Nephron progenitor cell (in vitro differentiated cells): ENCODE measurements at regions not wholly inside any gene's neighbourhood (a gene's known extent, or its start where the extent isn't known, plus 50 kb on each side); places are given as distances from the start of the nearest gene placed in this dataset.

Source experiments
- DNase-seq: peaks from one replicate; pipeline ENCODE4 v3.0.0; 2021
- H3K27ac Mint-ChIP-seq: 2 replicates; pipeline ENCODE4 v1.8.0; 2021; ENCODE audit warnings: mild to moderate bottlenecking, moderate library complexity, mixed read lengths
- H3K27me3 Mint-ChIP-seq: 2 replicates; pipeline ENCODE4 v1.8.0; 2021; ENCODE audit warnings: mild to moderate bottlenecking, low read depth, mixed read lengths; ENCODE audit not compliant: poor library complexity
- H3K36me3 Mint-ChIP-seq: 2 replicates; pipeline ENCODE4 v1.8.0; 2021; ENCODE audit warnings: low read depth, mixed read lengths
- H3K4me1 Mint-ChIP-seq: 2 replicates; pipeline ENCODE4 v1.8.0; 2021; ENCODE audit warnings: mixed read lengths
- H3K4me3 Mint-ChIP-seq: 2 replicates; pipeline ENCODE4 v1.8.0; 2021; ENCODE audit warnings: mild to moderate bottlenecking, moderate library complexity, mixed read lengths
- H3K9me3 Mint-ChIP-seq: 2 replicates; pipeline ENCODE4 v1.8.0; 2021; ENCODE audit warnings: mild to moderate bottlenecking, moderate library complexity, mixed read lengths
- CTCF ChIP-seq: fragments of 200-600 bp; sonication (generic); IDR thresholded peaks from 2 replicates; pipeline ENCODE4 v1.5.0; 2021; ENCODE audit warnings: antibody characterized with exemption

GRCh38 chr5:68374796-68375518, 159.4 kb downstream of the PIK3R1 start:
- H3K36me3 Mint-ChIP-seq = peaks cover 9% of the 10 kb centered on the region
- DNase-seq = no peak
- H3K9me3 Mint-ChIP-seq = peaks cover 15% of the 10 kb centered on the region
- H3K27ac Mint-ChIP-seq = no peak overlapping the region
- no peak overlapping the region for H3K4me3 Mint-ChIP-seq
- H3K4me1 Mint-ChIP-seq = peaks cover 13% of the 10 kb centered on the region
- peaks cover 14% of the 10 kb centered on the region for H3K27me3 Mint-ChIP-seq
- no peak for TF ChIP-seq CTCF

- H3K9me3 Mint-ChIP-seq = peaks cover 13% of the 10 kb centered on the region
- H3K27ac Mint-ChIP-seq = no peak overlapping the region
Measured at GRCh38 chr5:68375540-68375939, 160.0 kb downstream of the PIK3R1 start.

GRCh38 chr5:68376935-68377334, 161.4 kb downstream of the PIK3R1 start:
- Mint-ChIP-seq H3K27ac (no peak overlapping the region), H3K36me3 (peaks cover 9% of the 10 kb centered on the region), H3K27me3 (peaks cover 11% of the 10 kb centered on the region), H3K9me3 (peaks cover 12% of the 10 kb centered on the region), H3K4me1 (peaks cover 9% of the 10 kb centered on the region), H3K4me3 (no peak overlapping the region)
- DNase-seq = no peak
- TF ChIP-seq CTCF = no peak

More at GRCh38 chr5:68375540-68375939, 160.0 kb downstream of the PIK3R1 start:
- no peak for DNase-seq
- Mint-ChIP-seq H3K4me3 (no peak overlapping the region), H3K36me3 (peaks cover 9% of the 10 kb centered on the region), H3K4me1 (peaks cover 11% of the 10 kb centered on the region), H3K27me3 (peaks cover 12% of the 10 kb centered on the region)
- TF ChIP-seq CTCF = no peak

- H3K9me3 Mint-ChIP-seq = peaks cover 12% of the 10 kb centered on the region
Measured at GRCh38 chr5:68377733-68378132, 162.2 kb downstream of the PIK3R1 start.

GRCh38 chr5:68378204-68378820, 162.8 kb downstream of the PIK3R1 start:
- Mint-ChIP-seq H3K9me3 (peaks cover 11% of the 10 kb centered on the region), H3K27ac (no peak overlapping the region), H3K4me1 (peaks cover 9% of the 10 kb centered on the region), H3K27me3 (peaks cover 8% of the 10 kb centered on the region), H3K36me3 (peaks cover 1% of the 10 kb centered on the region), H3K4me3 (no peak overlapping the region)
- no peak for TF ChIP-seq CTCF
- no peak for DNase-seq

More at GRCh38 chr5:68377733-68378132, 162.2 kb downstream of the PIK3R1 start:
- TF ChIP-seq CTCF = no peak
- H3K27ac Mint-ChIP-seq = peak overlapping the region; percentile 18
- H3K27me3 Mint-ChIP-seq = peaks cover 11% of the 10 kb centered on the region
- peaks cover 9% of the 10 kb centered on the region for H3K4me1 Mint-ChIP-seq
- peaks cover 7% of the 10 kb centered on the region for H3K36me3 Mint-ChIP-seq
- no peak overlapping the region for H3K4me3 Mint-ChIP-seq
- DNase-seq = no peak
